ENCODE measurements at regions not wholly inside any gene's neighbourhood (a gene's known extent, or its start where the extent isn't known, plus 50 kb on each side); places are given as distances from the start of the nearest gene placed in this dataset.

GRCh38 chr5:154686490-154686889, 68.7 kb upstream of the LARP1 start:
- Histone ChIP-seq H3K9me1 (replicated peaks; ENCODE audit: control insufficient read depth, extremely low read depth, insufficient read depth, low read length) (no peaks in the 10 kb centered on the region), H3K4me2 (ENCODE audit: insufficient read depth, low read length) (no peak overlapping the region), H3K27me3 (ENCODE audit: control insufficient read depth in 2 of 2, insufficient read depth in 2 of 2, low read length in 2 of 2) (no peaks in the 10 kb centered on the region), H2AFZ (ENCODE audit: low read depth, low read length) (no peak overlapping the region), H3K4me3 (replicated peaks in 1 of 3; ENCODE audit: insufficient read depth in 1 of 3, low read depth in 1 of 3, low read length in 3 of 3) (no peak overlapping the region), H3K9ac (replicated peaks; ENCODE audit: extremely low read depth, insufficient read depth, low read length) (no peak overlapping the region), H3K9me3 (replicated peaks; ENCODE audit: control insufficient read depth, insufficient read depth, low read length) (no peaks in the 10 kb centered on the region), H4K20me1 (replicated peaks; ENCODE audit: control insufficient read depth, extremely low read depth, insufficient read depth, low read length) (no peaks in the 10 kb centered on the region), H3K4me1 (ENCODE audit: control insufficient read depth, extremely low read depth, insufficient read depth, low read length) (peaks cover 8% of the 10 kb centered on the region), H3K36me3 (ENCODE audit: control insufficient read depth in 2 of 2, extremely low read depth in 1 of 2, insufficient read depth in 2 of 2, low read length in 2 of 2) (no peaks in the 10 kb centered on the region), H3K79me2 (ENCODE audit: control insufficient read depth, insufficient read depth, low read length) (no peaks in the 10 kb centered on the region), H3K27ac (ENCODE audit: insufficient read depth, low read depth, low read length) (no peak overlapping the region)
- no TSS peak for BruUV-seq (replicated peaks)
- ChIA-PET CTCF (no interaction called here), POLR2A (no interaction called here)
- FAIRE-seq (no peak), DNase-seq (ENCODE audit: low read depth, low spot score) (no peak)
- TF ChIP-seq JUN (IDR thresholded peaks at IDR 0.05; ENCODE audit: borderline replicate concordance, insufficient read depth, insufficient read length, low read depth) (no peak), FOS (IDR thresholded peaks at IDR 0.05; ENCODE audit: borderline replicate concordance, insufficient read depth, low read length) (no peak), CTCF (IDR thresholded peaks at IDR 0.05; ENCODE audit: extremely low read depth in 1 of 2, insufficient read depth in 1 of 2, low read depth in 1 of 2, low read length in 2 of 2) (no peak), POLR2AphosphoS5 (IDR thresholded peaks at IDR 0.05; ENCODE audit: insufficient read depth, low read depth, low read length) (no peak), EZH2 (IDR thresholded peaks at IDR 0.05; ENCODE audit: borderline replicate concordance, low read depth, low read length, severe bottlenecking) (no peak), GATA2 (IDR thresholded peaks at IDR 0.05; ENCODE audit: insufficient read depth, insufficient read length, low read depth, low read length) (no peak), MYC (IDR thresholded peaks at IDR 0.05; ENCODE audit: low read depth, low read length) (no peak), POLR2A (IDR thresholded peaks at IDR 0.05; ENCODE audit: low read depth, low read length) (no peak)
- TF ChIP-seq, protein P1, sequence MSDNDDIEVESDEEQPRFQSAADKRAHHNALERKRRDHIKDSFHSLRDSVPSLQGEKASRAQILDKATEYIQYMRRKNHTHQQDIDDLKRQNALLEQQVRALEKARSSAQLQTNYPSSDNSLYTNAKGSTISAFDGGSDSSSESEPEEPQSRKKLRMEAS (IDR thresholded peaks at IDR 0.05; ENCODE audit: insufficient read depth, insufficient read length): no peak
- intact Hi-C loops (cut with micrococcal nuclease) (no loop called here), dilution Hi-C loops (cut with MboI; ENCODE audit: extremely low pct_ligation_motif_present, low sequenced_read_pairs) (no loop called here)

Data from endothelial cell of umbilical vein (primary cell).